Testis (tissue), 2 donors: ENCODE measurements at regions not wholly inside any gene's neighbourhood (a gene's known extent, or its start where the extent isn't known, plus 50 kb on each side); places are given as distances from the start of the nearest gene placed in this dataset.

Experiments
- CTCF ChIP-seq, 3 experiments: fragments of 450-650 bp in 2 of 3; fragments of 200-600 bp in 1 of 3; sonication (generic) in 1 of 3; IDR thresholded peaks; one replicate each; pipeline ENCODE4 v1.5.1; 2016 to 2019; ENCODE audit warnings: antibody characterized with exemption in 3 of 3, mild to moderate bottlenecking in 2 of 3, moderate library complexity in 1 of 3
- POLR2A ChIP-seq: fragments of 450-650 bp; IDR thresholded peaks from one replicate; pipeline ENCODE4 v1.6.1; 2017; ENCODE audit warnings: antibody characterized with exemption, mild to moderate bottlenecking, moderate library complexity

GRCh38 chr18:62634979-62635630 is 80.2 kb upstream of the PHLPP1 start:
- TF ChIP-seq CTCF (IDR thresholded peaks at IDR 0.05) (no peak), POLR2A (no peak)
